Keratinocyte (primary cell): ENCODE measurements at regions not wholly inside any gene's neighbourhood (a gene's known extent, or its start where the extent isn't known, plus 50 kb on each side); places are given as distances from the start of the nearest gene placed in this dataset.

Experiments used
- DNase-seq: peaks from one replicate; pipeline ENCODE4 v3.0.0-alpha.2; 2011; ENCODE audit warnings: low read depth, missing footprints, low spot score
- FAIRE-seq: peaks from 2 replicates; lab custom pipeline; 2011; peaks lifted over from hg19 to GRCh38; lab: Jason Lieb, UNC
- H2AFZ ChIP-seq: 2 replicates; pipeline ENCODE4 v1.6.0; 2012; ENCODE audit warnings: low read length, control low read depth, inconsistent platforms; ENCODE audit not compliant: control insufficient read depth
- H3K27ac ChIP-seq: 2 replicates; pipeline ENCODE4 v1.5.1; 2011; ENCODE audit warnings: low read length; ENCODE audit not compliant: control insufficient read depth, insufficient read depth
- H3K27me3 ChIP-seq: 3 replicates; pipeline ENCODE4 v1.6.0; 2011; ENCODE audit warnings: low read length; ENCODE audit not compliant: control insufficient read depth, insufficient read depth; ENCODE audit errors: extremely low read depth
- H3K36me3 ChIP-seq, 2 experiments: 2 replicates in 1 of 2; 3 replicates in 1 of 2; pipeline ENCODE4 v1.5.1; 2011; ENCODE audit warnings: low read length in 2 of 2, mild to moderate bottlenecking in 1 of 2; ENCODE audit not compliant: control insufficient read depth in 2 of 2, insufficient read depth in 2 of 2; ENCODE audit errors: extremely low read depth in 1 of 2
- H3K4me1 ChIP-seq: 3 replicates; pipeline ENCODE4 v1.5.1; 2011; ENCODE audit warnings: low read length; ENCODE audit not compliant: control insufficient read depth, insufficient read depth; ENCODE audit errors: extremely low read depth
- H3K4me2 ChIP-seq: 3 replicates; pipeline ENCODE4 v1.6.0; 2011; ENCODE audit warnings: low read depth, low read length; ENCODE audit not compliant: control insufficient read depth, insufficient read depth; ENCODE audit errors: extremely low read depth
- H3K4me3 ChIP-seq, 3 experiments: fragments of 200-600 bp in 1 of 3; sonication (generic) in 1 of 3; 2 replicates in 2 of 3; 3 replicates in 1 of 3; pipeline ENCODE4 v1.5.1; 2011 to 2016; ENCODE audit warnings: low read length in 3 of 3, mild to moderate bottlenecking in 3 of 3, control low read depth in 2 of 3, inconsistent platforms in 1 of 3, low read depth in 1 of 3, mixed read lengths in 1 of 3, mixed run types in 1 of 3, moderate library complexity in 1 of 3; ENCODE audit not compliant: control insufficient read depth in 2 of 3, insufficient read depth in 2 of 3; ENCODE audit errors: extremely low read depth in 1 of 3
- H3K79me2 ChIP-seq: 2 replicates; pipeline ENCODE4 v1.6.0; 2012; ENCODE audit warnings: low read length; ENCODE audit not compliant: control insufficient read depth, insufficient read depth
- H3K9ac ChIP-seq: 3 replicates; pipeline ENCODE4 v1.6.0; 2011; ENCODE audit warnings: low read length; ENCODE audit not compliant: control insufficient read depth, insufficient read depth; ENCODE audit errors: extremely low read depth
- H3K9me1 ChIP-seq: 3 replicates; pipeline ENCODE4 v1.6.0; 2011; ENCODE audit warnings: low read length; ENCODE audit not compliant: control insufficient read depth, insufficient read depth; ENCODE audit errors: extremely low read depth
- H3K9me3 ChIP-seq: 2 replicates; pipeline ENCODE4 v1.5.1; 2012; ENCODE audit warnings: low read depth, low read length; ENCODE audit not compliant: control insufficient read depth
- H4K20me1 ChIP-seq: 3 replicates; pipeline ENCODE4 v1.6.0; 2011; ENCODE audit warnings: low read length; ENCODE audit not compliant: control insufficient read depth, insufficient read depth; ENCODE audit errors: extremely low read depth
- CTCF ChIP-seq, 3 experiments: IDR thresholded peaks in 1 of 3; conservative IDR thresholded peaks in 1 of 3; optimal IDR thresholded peaks in 1 of 3; 2 replicates in 2 of 3; 3 replicates in 1 of 3; pipeline versions ENCODE3 to v1.5.1; 2011; ENCODE audit warnings: low read length in 3 of 3, mild to moderate bottlenecking in 3 of 3, moderate library complexity in 2 of 3, control low read depth in 1 of 3, inconsistent platforms in 1 of 3; ENCODE audit not compliant: insufficient read depth in 2 of 3; ENCODE audit errors: extremely low read depth in 1 of 3
- EZH2 ChIP-seq: IDR thresholded peaks from one replicate; pipeline ENCODE4 v1.6.1; 2012; ENCODE audit warnings: inconsistent platforms, mild to moderate bottlenecking, low read length, moderate library complexity
- dilution Hi-C: fragments of 300-500 bp; cut with MboI; formaldehyde crosslinking; loops from one replicate; pipeline ENCODE4 v1.7.0; 2020; ENCODE audit warnings: low sequenced_read_pairs; ENCODE audit not compliant: extremely low pct_ligation_motif_present

GRCh38 chr3:59257506-59257905 is 207.7 kb upstream of the CFAP20DC start:
- no peak for FAIRE-seq
- H4K20me1 ChIP-seq = no peaks in the 10 kb centered on the region
- no peaks in the 10 kb centered on the region for H3K27me3 ChIP-seq
- TF ChIP-seq CTCF (optimal IDR thresholded peaks at IDR 0.05 in 1 of 3, IDR thresholded peaks at IDR 0.05 in 1 of 3, conservative IDR thresholded peaks at IDR 0.05 in 1 of 3; ENCODE audit: extremely low read depth in 1 of 3, insufficient read depth in 2 of 3, low read length in 3 of 3) (no peak), EZH2 (no peak)
- dilution Hi-C loops = no loop called here
- H3K9ac ChIP-seq = no peak overlapping the region
- H3K4me2 ChIP-seq = no peak overlapping the region
- no peaks in the 10 kb centered on the region for H3K9me1 ChIP-seq
- H3K4me3 ChIP-seq = no peak overlapping the region
- no peaks in the 10 kb centered on the region for H3K4me1 ChIP-seq
- no peak overlapping the region for H3K27ac ChIP-seq
- H3K9me3 ChIP-seq = no peaks in the 10 kb centered on the region
- H3K79me2 ChIP-seq = no peaks in the 10 kb centered on the region
- no peak for DNase-seq
- H2AFZ ChIP-seq = no peak overlapping the region
- H3K36me3 ChIP-seq = no peaks in the 10 kb centered on the region

- TF ChIP-seq EZH2 = no peak
- TF ChIP-seq CTCF (optimal IDR thresholded peaks at IDR 0.05 in 1 of 3, IDR thresholded peaks at IDR 0.05 in 1 of 3, conservative IDR thresholded peaks at IDR 0.05 in 1 of 3; ENCODE audit: extremely low read depth in 1 of 3, insufficient read depth in 2 of 3, low read length in 3 of 3) = no peak
- FAIRE-seq = no peak
- Histone ChIP-seq H3K4me3 (no peak overlapping the region), H4K20me1 (no peaks in the 10 kb centered on the region), H3K4me2 (no peak overlapping the region), H3K9me3 (no peaks in the 10 kb centered on the region), H3K79me2 (no peaks in the 10 kb centered on the region), H2AFZ (no peak overlapping the region), H3K9ac (no peak overlapping the region), H3K36me3 (no peaks in the 10 kb centered on the region), H3K4me1 (no peaks in the 10 kb centered on the region), H3K9me1 (no peaks in the 10 kb centered on the region), H3K27me3 (no peaks in the 10 kb centered on the region), H3K27ac (no peak overlapping the region)
- no peak for DNase-seq
- dilution Hi-C loops = no loop called here
Measured at GRCh38 chr3:59256230-59256629, 206.4 kb upstream of the CFAP20DC start.
